ENCODE measurements at regions not wholly inside any gene's neighbourhood (a gene's known extent, or its start where the extent isn't known, plus 50 kb on each side); places are given as distances from the start of the nearest gene placed in this dataset.

DNA sequence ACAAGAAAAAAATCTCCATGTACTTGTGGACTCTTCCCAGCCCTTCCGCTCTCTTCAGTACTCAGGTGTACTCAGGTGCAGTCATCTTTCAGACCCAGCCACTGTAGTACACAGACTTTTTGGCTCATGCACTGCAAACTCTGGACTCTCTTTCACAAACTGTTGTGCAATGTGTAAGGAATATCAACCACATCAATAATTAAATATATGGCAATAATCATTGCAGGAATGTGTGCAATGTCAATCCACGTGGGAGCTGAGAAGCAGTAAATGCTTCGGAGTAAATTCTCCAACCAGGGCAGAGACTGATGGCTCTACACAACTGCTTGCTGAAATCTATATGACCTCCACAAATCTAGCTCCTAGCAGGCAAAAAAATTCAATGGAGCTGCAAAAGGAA, 287.3 kb upstream of the COL8A1 start:
- BruUV-seq (replicated peaks) = no TSS peak

DNA sequence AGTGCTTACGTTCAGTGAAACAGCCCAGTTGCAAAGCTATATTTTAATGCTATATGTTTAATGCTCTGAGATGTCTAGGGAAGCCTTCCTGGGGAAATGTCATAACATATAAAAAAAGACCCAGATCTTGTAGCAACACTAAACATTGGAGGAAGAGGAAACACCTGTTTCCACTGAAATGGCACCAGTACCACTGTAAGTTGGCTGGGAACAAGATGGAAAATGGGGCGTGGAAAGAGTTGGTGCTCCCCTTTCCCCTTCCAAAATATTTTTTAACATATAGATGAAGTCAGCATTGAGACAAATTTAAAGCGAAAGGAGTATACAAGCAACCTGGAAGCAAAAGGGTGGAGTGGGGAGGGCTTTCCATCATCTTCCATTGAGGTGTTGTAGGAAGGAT, 289.9 kb upstream of the COL8A1 start:
- no TSS peak for BruUV-seq (replicated peaks)
- DNase-seq (ENCODE audit: low spot score) = no peak
- POLR2A ChIA-PET = no interaction called here

More for the DNA sequence above, 287.3 kb upstream of the COL8A1 start:
- Histone ChIP-seq H3K4me1 (ENCODE audit: insufficient read depth, low read length) (no peaks in the 10 kb centered on the region), H3K27ac (ENCODE audit: extremely low read length, insufficient read depth, low read length) (no peak overlapping the region), H3K9me3 (ENCODE audit: low read length) (no peaks in the 10 kb centered on the region), H4K20me1 (ENCODE audit: insufficient read depth, low read length) (no peaks in the 10 kb centered on the region), H3K79me2 (ENCODE audit: insufficient read depth, low read length) (no peaks in the 10 kb centered on the region), H2AFZ (ENCODE audit: low read length) (no peak overlapping the region), H3K9ac (ENCODE audit: insufficient read depth, low read depth, low read length) (no peak overlapping the region), H3K4me3 (replicated peaks in 1 of 3; ENCODE audit: insufficient read depth in 1 of 3, low read depth in 2 of 3, low read length in 3 of 3) (no peak overlapping the region), H3K4me2 (ENCODE audit: low read depth, low read length) (no peak overlapping the region), H3K36me3 (replicated peaks in 1 of 2; ENCODE audit: control insufficient read depth in 1 of 2, insufficient read depth in 2 of 2, low read length in 2 of 2) (no peaks in the 10 kb centered on the region), H3K27me3 (ENCODE audit: control insufficient read depth in 1 of 2, insufficient read depth in 2 of 2, low read length in 2 of 2) (no peaks in the 10 kb centered on the region)
- 5% methylated on average over 3 of the region's 3 CpGs for WGBS (ENCODE audit: low lambda C conversion rate)
- TF ChIP-seq CEBPB (IDR thresholded peaks at IDR 0.05; ENCODE audit: borderline replicate concordance, low read depth, low read length) = peak; percentile 38; the same call in 1 of the 2 replicates
- no peak for TF ChIP-seq SIN3B (IDR thresholded peaks at IDR 0.05; ENCODE audit: low read length)
- TF ChIP-seq, protein P1, sequence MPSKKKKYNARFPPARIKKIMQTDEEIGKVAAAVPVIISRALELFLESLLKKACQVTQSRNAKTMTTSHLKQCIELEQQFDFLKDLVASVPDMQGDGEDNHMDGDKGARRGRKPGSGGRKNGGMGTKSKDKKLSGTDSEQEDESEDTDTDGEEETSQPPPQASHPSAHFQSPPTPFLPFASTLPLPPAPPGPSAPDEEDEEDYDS (CRISPR knock-in tag; IDR thresholded peaks at IDR 0.05) = no peak
- POLR2A ChIA-PET = no interaction called here
- intact Hi-C loops (cut with micrococcal nuclease; ENCODE audit: unreplicated experiment) (no loop called here), in situ Hi-C loops (cut with HindIII; ENCODE audit: extremely low pct_ligation_motif_present, low pct_unique_long_range_greater_than_20kb) (no loop called here)
- CTCF ChIA-PET (ENCODE audit: low intra/inter-chr PET ratio, low total read pairs) = no interaction called here
- ATAC-seq (no peak), DNase-seq (ENCODE audit: low spot score) (no peak), FAIRE-seq (no peak)

More for the DNA sequence above, 289.9 kb upstream of the COL8A1 start:
- Histone ChIP-seq H4K20me1 (ENCODE audit: insufficient read depth, low read length) (no peaks in the 10 kb centered on the region), H3K36me3 (replicated peaks in 1 of 2; ENCODE audit: control insufficient read depth in 1 of 2, insufficient read depth in 2 of 2, low read length in 2 of 2) (no peaks in the 10 kb centered on the region), H3K27ac (ENCODE audit: extremely low read length, insufficient read depth, low read length) (no peak overlapping the region), H3K9ac (ENCODE audit: insufficient read depth, low read depth, low read length) (no peak overlapping the region), H3K4me1 (ENCODE audit: insufficient read depth, low read length) (no peaks in the 10 kb centered on the region), H3K27me3 (ENCODE audit: control insufficient read depth in 1 of 2, insufficient read depth in 2 of 2, low read length in 2 of 2) (no peaks in the 10 kb centered on the region), H3K9me3 (ENCODE audit: low read length) (no peaks in the 10 kb centered on the region), H3K4me2 (ENCODE audit: low read depth, low read length) (no peak overlapping the region), H2AFZ (ENCODE audit: low read length) (no peak overlapping the region), H3K4me3 (replicated peaks in 1 of 3; ENCODE audit: insufficient read depth in 1 of 3, low read depth in 2 of 3, low read length in 3 of 3) (no peak overlapping the region), H3K79me2 (ENCODE audit: insufficient read depth, low read length) (no peaks in the 10 kb centered on the region)
- CTCF ChIA-PET (ENCODE audit: low intra/inter-chr PET ratio, low total read pairs) = no interaction called here
- intact Hi-C loops (cut with micrococcal nuclease; ENCODE audit: unreplicated experiment) (no loop called here), in situ Hi-C loops (cut with HindIII; ENCODE audit: extremely low pct_ligation_motif_present, low pct_unique_long_range_greater_than_20kb) (no loop called here)
- no peak for ATAC-seq
- no peak for FAIRE-seq
- 5% methylated on average over 3 of the region's 3 CpGs for WGBS (ENCODE audit: low lambda C conversion rate)
- no peak for TF ChIP-seq ZNF251 (CRISPR knock-in tag; IDR thresholded peaks at IDR 0.05)
- no peak for TF ChIP-seq KDM4B (CRISPR knock-in tag; IDR thresholded peaks at IDR 0.05)
- TF ChIP-seq ISL2 (CRISPR knock-in tag; IDR thresholded peaks at IDR 0.05) = no peak
- TF ChIP-seq CAMTA2 (CRISPR knock-in tag; IDR thresholded peaks at IDR 0.05; ENCODE audit: borderline replicate concordance) = no peak
- no peak for TF ChIP-seq MIXL1 (CRISPR knock-in tag; IDR thresholded peaks at IDR 0.05)
- no peak for TF ChIP-seq NR2C2 (CRISPR knock-in tag; IDR thresholded peaks at IDR 0.05; ENCODE audit: borderline replicate concordance)

All from HepG2 (cell line).